Renal cortex interstitium (tissue), 11 donors: ENCODE measurements at regions not wholly inside any gene's neighbourhood (a gene's known extent, or its start where the extent isn't known, plus 50 kb on each side); places are given as distances from the start of the nearest gene placed in this dataset.

Experiments used
- DNase-seq, 11 donors: peaks; one replicate each; pipeline ENCODE4 v3.0.0-alpha.2; 2013; ENCODE audit warnings: low read depth in 9 of 11, low spot score in 4 of 11; ENCODE audit errors: extremely low read depth in 1 of 11

DNA sequence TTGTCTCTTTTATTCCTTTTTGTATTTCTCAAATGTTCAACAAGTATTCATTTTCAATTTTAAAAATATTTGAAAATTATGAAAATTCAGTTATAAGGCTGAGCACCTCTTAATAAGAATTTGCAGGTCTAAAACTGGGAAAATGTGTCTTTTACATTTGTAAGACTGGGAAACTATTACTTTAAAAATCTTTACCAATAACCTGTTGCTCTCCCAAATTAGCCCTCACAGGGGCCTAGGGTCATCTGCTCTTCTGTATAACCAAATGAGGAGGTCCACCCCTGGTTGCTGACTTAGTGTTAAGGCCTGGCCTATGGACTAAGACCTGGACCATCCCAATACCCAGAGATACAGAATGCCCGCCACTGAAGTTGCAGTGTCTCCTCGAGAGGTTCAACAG lies 280.5 kb downstream of the PLPP3 start:
- DNase-seq = no peak

DNA sequence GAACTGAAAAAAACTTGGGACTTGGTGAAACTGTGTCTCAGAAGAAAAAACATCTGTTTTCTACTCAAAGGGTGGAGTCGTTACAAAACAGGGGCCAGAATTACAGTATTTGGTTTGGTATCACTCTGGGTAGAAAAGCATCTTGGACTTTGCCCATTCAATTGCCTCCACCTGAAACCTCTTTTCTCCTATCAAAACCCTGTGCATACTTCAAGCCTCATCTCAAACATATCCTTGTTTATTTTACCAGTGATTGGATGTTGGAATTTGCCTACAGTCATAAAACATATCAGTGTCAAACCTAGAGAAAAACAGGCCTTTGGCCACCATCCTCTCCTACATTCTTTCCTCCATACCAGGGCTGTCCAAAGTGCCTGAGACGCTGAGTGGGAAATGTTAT lies 281.5 kb downstream of the PLPP3 start:
- no peak for DNase-seq

DNA sequence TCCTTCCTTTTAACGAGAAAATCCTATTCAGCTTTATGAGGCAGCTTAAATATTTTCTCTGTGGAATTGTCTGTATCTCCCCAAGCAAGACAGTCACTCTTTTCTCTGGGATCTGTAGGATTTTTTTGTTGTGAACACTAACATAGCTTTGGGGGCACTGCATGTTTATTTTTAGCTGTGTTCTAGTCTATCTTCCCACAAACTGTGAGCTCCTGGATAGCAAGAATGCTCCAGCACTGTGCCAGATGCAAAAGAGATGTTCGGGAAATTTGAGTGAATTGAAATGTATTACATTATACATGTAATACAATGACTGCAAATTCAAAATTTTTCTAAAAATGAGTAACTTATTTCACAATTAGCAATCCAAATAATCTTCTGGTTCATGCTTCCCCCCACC lies 282.2 kb downstream of the PLPP3 start:
- DNase-seq = no peak

- no peak for DNase-seq
Measured at GRCh38 chr1:56295949-56296929, 283.1 kb downstream of the PLPP3 start.

GRCh38 chr1:56291374-56291919 lies 287.9 kb downstream of the PLPP3 start:
- DNase-seq = no peak

- DNase-seq = no peak
Measured at GRCh38 chr1:56289260-56289659, 290.1 kb downstream of the PLPP3 start.

- no peak for DNase-seq
Measured at GRCh38 chr1:56287721-56288120, 291.6 kb downstream of the PLPP3 start.

- DNase-seq = no peak
Measured at GRCh38 chr1:56286956-56287355, 292.4 kb downstream of the PLPP3 start.

DNA sequence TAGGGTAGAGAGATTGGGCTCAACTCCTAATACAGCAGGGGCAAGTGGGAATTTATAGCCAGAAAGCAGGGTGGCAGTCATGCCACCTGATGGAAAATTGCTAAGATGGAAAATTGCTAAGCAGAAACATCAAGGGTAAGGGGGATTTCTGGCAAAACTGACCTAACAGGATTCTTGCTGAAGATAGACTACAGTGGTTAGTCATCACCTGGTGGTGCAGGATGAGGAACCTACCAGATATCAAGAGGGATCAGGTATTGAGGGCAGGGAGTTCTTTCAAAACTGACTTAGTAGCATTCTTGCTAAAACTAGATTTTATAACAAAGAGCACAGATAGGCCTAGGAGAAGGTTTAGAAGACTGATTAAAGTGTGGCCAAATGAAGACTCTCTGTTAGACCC lies 292.9 kb downstream of the PLPP3 start:
- no peak for DNase-seq

DNA sequence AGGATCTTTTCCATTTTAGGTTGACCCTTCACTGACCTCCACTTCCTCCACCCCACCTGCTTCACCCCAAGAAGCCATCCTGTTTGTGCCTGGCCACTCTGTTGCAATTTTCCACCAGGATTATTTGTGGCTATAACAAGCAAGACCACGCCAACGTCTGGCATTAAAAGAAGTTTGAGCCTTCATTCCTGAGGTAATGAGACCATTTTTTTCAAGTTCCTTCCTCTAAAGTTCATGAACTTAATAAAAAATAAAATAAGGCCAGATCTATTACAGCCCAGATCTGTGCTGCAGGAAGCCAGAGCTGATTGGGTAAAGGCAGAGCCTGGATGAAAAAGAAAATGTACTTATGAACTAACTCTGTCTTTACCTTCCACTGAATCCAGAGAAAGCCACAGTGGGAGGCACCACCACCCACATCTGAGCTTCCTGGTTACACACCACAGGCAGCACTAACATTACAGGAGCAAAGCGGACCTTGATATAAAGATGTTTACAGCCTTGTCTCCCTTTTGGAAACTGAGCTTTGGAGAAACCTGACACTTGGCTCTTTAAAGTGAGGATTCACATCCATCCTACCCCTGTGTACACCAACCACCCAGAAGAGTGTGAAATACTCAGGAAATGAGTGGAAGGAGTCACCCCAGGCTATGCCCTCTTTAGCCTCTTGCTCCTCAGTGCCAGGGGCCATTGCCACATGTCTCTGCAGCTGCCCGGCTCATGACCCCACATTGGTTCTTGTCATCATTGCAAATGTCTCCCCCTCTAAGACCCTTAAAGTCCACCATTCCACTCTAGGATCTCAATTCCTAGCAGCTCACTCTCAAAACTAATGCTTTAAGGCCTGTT lies 293.6 kb downstream of the PLPP3 start:
- DNase-seq = no peak

- no peak for DNase-seq
Measured at GRCh38 chr1:56284928-56285327, 294.4 kb downstream of the PLPP3 start.

- no peak for DNase-seq
Measured at GRCh38 chr1:56278061-56278460, 301.3 kb downstream of the PLPP3 start.

DNA sequence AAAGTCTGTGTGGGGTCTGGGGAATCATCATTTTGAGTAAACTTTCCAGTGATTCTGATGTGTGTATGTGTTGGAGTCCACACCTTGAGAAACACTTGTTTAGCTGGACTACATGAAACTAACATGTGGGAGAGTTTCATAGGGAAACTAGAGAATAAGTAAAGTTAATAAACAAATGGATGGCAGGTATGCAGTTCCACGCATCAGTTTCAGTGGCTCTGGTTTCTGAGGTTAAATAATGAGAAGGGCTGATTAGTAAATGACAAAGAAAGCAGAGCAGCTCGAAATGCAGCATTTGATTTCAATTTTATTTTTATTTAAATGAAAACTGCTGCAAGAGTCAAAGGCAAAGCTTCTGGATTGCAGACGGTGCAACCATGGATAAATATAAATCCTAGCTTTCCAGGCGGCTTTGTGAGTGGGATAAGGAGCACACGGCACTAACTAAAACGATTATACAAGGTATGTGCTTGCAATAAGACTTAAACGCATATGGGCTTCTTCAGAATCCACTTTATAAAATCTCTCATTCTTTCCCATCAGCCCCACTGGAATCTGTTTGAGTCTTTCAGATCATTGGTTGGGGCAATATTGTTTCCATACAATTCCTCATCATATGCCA lies 310.7 kb downstream of the PLPP3 start:
- DNase-seq = no peak

DNA sequence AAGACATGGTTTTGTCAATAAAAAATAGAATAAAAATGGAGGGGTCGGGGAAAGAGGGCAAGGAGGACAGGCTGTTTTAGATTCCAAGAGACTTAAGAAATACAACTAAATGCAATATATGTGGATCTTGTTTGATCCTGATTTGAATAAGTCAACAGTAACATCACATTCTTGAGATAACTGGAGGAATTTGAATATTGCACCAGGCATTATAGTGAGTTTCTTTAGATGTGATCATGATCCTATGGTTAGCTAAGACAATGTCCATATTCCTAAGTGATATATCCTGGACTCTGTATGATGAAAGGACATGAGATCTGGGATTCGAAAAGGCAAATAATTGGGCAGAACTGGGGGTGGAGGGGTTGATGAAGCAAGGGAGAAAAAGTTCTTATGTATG lies 311.8 kb downstream of the PLPP3 start:
- no peak for DNase-seq

GRCh38 chr1:56266359-56266758 lies 313.0 kb downstream of the PLPP3 start:
- no peak for DNase-seq

DNA sequence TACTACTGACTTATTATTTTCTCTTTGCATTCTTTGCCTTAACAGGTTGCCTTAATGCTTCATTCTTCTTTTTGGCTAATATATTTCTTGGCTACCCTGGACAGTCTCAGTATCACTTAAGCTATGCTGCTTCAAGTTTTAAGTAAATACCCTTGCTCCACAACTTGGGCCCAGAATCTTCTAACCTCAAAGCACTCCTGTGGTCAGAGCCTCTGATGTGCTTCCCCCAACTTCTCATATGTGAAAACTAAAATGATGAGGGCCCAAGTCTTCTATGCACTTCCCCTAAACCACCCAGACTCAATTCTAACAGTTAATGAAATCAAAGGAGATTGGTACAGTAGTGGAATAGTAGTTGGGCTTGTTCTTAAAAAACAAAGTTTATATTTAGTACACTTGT lies 314.1 kb downstream of the PLPP3 start:
- DNase-seq = no peak

DNA sequence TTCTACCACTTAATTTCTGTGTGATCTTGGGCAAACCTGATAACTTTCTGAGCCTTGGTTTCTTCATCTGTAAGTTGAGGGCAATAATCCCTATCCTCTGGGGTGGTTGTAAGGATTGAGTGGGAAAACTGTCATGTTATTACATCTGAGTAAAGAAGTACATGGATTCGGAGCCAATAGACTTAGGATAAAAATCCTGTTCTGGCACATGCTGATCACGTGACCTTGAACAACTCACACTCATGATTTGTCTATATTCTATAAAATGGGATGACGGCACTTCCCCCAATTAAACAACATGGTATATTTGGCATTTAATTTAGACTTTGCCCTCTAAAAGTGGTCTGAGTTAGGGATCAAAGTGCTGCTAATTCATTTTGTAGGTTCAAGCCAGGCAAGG lies 315.5 kb downstream of the PLPP3 start:
- no peak for DNase-seq

GRCh38 chr1:56258371-56258770 lies 321.0 kb downstream of the PLPP3 start:
- no peak for DNase-seq

DNA sequence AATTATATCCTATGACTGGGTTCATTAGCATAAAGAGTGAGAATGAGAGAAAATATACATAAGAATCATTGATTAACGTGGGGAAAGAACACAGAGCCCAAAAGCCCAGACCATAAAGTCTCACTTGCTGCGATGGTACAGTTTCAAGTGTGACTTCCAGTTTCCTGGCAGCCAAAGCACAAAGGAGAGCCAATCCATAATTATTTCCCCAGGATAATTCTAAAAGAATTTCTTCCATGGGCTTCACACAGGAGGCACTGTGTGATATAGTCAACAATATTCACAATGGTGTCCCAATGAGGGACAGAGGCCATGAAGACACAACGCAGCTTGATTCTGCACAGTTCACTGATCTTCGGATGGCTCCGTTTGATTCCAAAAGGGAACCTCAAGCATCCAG lies 321.6 kb downstream of the PLPP3 start:
- DNase-seq = no peak
